ENCODE measurements at regions not wholly inside any gene's neighbourhood (a gene's known extent, or its start where the extent isn't known, plus 50 kb on each side); places are given as distances from the start of the nearest gene placed in this dataset.
A peak's percentile ranks its signal among the peaks of the same experiment; 100 is the strongest.

DNA sequence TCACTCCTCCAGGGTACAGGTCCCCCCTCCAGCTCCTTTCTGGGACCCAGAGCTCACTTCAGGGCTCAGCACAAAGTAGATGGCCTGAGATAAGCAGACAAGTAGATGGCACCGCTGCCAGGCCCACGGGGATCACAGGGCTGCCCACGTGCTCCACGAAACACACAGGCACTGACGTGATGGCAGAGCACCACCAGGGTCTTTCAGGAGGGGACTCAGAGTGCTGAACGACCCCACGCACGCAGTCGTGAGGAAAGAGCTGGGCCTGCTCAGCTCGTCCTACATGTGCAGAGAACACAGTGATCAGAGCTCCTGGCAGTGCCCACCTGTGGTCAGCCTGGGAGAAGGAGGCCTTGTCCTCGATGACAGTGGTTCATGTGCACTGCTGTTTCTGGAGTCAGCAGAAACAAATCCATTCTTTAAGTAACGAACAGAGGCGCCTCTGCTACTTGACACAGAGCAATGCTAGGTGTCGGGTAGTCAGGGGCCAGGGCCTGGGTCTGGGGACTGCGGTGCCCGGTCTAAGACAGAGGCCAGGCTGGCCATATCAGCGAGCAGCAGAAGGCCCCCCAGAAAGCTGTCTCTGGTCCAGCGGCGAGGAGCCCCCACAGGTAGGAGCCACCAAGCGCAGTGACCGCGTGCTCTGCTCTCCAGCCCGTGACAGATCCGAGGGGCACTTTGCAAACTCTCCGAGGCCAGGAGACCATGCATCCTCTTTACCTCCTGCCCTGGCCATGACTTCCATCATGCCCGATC, 129.8 kb upstream of the FAM20C start:
- H3K4me1 ChIP-seq (ENCODE audit: control insufficient read depth in 1 of 2, insufficient read depth in 1 of 2, low read depth in 1 of 2, low read length in 1 of 2): peaks cover 31 to 43% of the 10 kb centered on the region in 2 experiments
- H3K27ac ChIP-seq: peak overlapping the region; percentile 67
- no peaks in the 10 kb centered on the region for H3K9me3 ChIP-seq
- H3K27me3 ChIP-seq: no peaks in the 10 kb centered on the region
- H3K36me3 ChIP-seq: no peaks in the 10 kb centered on the region
- no peak overlapping the region for H3K4me3 ChIP-seq (ENCODE audit: low read depth in 1 of 2, low read length in 1 of 2)
- TF ChIP-seq, protein P1, sequence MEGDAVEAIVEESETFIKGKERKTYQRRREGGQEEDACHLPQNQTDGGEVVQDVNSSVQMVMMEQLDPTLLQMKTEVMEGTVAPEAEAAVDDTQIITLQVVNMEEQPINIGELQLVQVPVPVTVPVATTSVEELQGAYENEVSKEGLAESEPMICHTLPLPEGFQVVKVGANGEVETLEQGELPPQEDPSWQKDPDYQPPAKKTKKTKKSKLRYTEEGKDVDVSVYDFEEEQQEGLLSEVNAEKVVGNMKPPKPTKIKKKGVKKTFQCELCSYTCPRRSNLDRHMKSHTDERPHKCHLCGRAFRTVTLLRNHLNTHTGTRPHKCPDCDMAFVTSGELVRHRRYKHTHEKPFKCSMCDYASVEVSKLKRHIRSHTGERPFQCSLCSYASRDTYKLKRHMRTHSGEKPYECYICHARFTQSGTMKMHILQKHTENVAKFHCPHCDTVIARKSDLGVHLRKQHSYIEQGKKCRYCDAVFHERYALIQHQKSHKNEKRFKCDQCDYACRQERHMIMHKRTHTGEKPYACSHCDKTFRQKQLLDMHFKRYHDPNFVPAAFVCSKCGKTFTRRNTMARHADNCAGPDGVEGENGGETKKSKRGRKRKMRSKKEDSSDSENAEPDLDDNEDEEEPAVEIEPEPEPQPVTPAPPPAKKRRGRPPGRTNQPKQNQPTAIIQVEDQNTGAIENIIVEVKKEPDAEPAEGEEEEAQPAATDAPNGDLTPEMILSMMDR (IDR thresholded peaks at IDR 0.05): no peak

DNA sequence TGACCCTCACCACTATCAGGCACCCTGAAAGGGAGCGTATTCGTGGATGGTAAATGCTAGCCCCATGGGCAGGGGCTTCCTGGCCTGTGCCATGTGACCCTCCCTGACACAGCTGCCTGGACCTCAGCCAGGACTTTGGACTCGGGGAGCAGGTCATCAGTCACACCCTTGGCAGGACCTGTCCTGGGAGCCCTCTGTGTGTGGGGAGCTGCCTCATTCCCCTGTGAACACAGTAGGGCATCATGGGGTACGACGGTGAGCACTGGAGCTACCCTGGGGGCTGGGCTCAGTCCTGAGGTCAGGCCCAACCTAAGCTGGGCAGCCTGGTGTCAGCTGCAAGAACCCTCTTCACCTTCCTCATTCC, 129.3 kb upstream of the FAM20C start:
- Histone ChIP-seq H3K27me3 (no peaks in the 10 kb centered on the region), H3K4me3 (ENCODE audit: low read depth in 1 of 2, low read length in 1 of 2) (peak overlapping the region in 1 of 2 experiments; percentile 21), H3K4me1 (ENCODE audit: control insufficient read depth in 1 of 2, insufficient read depth in 1 of 2, low read depth in 1 of 2, low read length in 1 of 2) (peaks cover 25 to 37% of the 10 kb centered on the region in 2 experiments), H3K36me3 (no peaks in the 10 kb centered on the region), H3K9me3 (no peaks in the 10 kb centered on the region), H3K27ac (peak overlapping the region; percentile 67)
- TF ChIP-seq, protein P1 (IDR thresholded peaks at IDR 0.05): no peak

DNA sequence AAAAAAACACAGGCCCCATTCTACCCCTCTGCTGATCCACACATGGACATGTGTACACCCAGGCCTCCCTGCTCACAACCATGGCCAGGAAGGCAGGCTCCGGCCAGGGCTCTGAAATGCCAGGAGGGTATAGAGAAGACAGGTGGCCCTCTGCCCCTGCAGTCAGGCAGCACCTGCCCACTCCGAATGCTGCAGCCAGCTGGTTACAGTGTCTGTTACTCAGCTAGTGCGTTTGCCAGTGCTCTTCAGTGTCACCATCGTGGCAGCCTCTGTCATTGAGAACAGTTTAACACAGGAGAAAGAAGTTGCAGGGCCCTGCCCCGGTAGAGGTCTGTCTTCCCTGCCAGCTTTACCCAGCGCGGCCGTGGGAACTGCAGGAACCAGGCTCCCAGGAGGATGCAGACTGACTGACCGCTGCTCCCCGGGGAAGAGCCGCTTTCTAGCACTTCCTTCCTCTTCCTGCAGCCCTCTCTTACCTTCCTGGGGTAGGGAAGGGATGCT, 128.8 kb upstream of the FAM20C start:
- no peaks in the 10 kb centered on the region for H3K36me3 ChIP-seq
- peak overlapping the region; percentile 21 to 23 for H3K4me3 ChIP-seq (ENCODE audit: low read depth in 1 of 2, low read length in 1 of 2)
- no peaks in the 10 kb centered on the region for H3K27me3 ChIP-seq
- H3K4me1 ChIP-seq (ENCODE audit: control insufficient read depth in 1 of 2, insufficient read depth in 1 of 2, low read depth in 1 of 2, low read length in 1 of 2): peaks cover 24 to 34% of the 10 kb centered on the region in 2 experiments
- no peaks in the 10 kb centered on the region for H3K9me3 ChIP-seq
- TF ChIP-seq, protein P1 (IDR thresholded peaks at IDR 0.05): no peak
- H3K27ac ChIP-seq: peak overlapping the region; percentile 67

DNA sequence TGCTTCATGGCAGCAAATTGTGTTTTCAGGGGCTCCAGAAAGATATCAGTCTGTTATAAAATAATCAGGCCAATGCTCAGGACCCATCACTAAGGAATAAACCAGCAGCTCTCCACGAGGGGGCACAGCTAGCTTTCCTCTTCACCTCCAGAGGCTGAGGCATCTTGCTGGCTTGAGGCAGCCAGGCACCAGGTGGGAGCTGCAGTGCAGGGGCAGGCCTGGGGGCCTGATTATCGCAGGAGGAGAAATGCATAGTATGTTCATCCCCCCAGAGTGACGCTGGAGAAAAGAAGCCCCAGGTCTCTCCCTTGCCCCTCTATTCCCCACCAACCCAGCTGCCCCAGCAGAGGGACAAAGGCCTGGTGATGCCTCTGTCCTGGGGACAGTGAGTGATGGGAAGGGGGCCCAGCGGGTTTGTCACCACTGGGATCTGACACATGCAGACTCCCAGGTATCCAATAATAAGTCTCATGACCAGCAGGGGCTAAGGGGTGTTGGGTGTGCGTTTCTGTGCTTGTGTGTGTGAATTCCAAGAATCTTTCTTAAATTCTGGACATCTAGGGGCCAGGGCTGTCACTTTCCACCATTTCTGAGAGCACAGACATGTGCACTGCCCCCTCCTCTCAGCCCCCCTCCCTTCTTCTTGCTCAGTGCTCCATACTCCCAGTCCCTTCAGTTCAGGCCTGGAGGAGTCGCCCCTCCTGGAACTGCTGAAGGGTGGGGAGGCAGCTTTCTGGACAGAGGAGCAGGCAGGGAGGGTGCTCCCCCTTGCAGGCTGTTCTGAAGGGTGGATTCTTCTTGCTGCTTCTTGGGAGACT, 128.1 kb upstream of the FAM20C start:
- H3K4me1 ChIP-seq (ENCODE audit: control insufficient read depth in 1 of 2, insufficient read depth in 1 of 2, low read depth in 1 of 2, low read length in 1 of 2): peaks cover 24 to 34% of the 10 kb centered on the region in 2 experiments
- no peak overlapping the region for H3K4me3 ChIP-seq (ENCODE audit: low read depth in 1 of 2, low read length in 1 of 2)
- peak overlapping the region; percentile 67 for H3K27ac ChIP-seq
- H3K27me3 ChIP-seq: no peaks in the 10 kb centered on the region
- no peaks in the 10 kb centered on the region for H3K36me3 ChIP-seq
- H3K9me3 ChIP-seq: no peaks in the 10 kb centered on the region
- TF ChIP-seq, protein P1 (IDR thresholded peaks at IDR 0.05): no peak

DNA sequence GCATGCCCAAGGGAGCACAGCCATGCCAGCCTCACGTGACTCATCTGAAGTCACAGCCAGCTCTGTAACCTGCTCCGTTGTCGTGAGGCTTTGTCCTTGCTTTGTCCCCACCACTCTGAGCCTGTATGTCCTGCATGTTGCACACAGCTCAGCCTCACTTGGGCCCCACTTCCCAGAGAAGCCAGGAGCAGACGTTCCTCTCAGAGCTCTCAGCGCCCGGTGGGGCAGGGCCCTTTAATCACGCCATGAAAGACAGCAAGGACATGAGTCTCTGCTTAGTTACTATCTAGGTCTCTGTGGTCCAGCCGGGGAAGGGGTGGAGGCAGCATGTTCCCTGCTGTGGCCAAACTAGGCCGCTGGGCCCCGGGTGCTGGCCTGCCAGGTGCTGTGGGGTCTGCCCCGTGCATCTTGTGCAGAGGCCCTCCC, 127.4 kb upstream of the FAM20C start:
- Histone ChIP-seq H3K4me3 (ENCODE audit: low read depth in 1 of 2, low read length in 1 of 2) (no peak overlapping the region), H3K4me1 (ENCODE audit: control insufficient read depth in 1 of 2, insufficient read depth in 1 of 2, low read depth in 1 of 2, low read length in 1 of 2) (peaks cover 24 to 34% of the 10 kb centered on the region in 2 experiments), H3K27ac (no peak overlapping the region), H3K36me3 (no peaks in the 10 kb centered on the region), H3K27me3 (no peaks in the 10 kb centered on the region), H3K9me3 (no peaks in the 10 kb centered on the region)
- TF ChIP-seq, protein P1 (IDR thresholded peaks at IDR 0.05): no peak
